ENCODE measurements at regions not wholly inside any gene's neighbourhood (a gene's known extent, or its start where the extent isn't known, plus 50 kb on each side); places are given as distances from the start of the nearest gene placed in this dataset.

GRCh38 chr5:148708854-148709253 is 54.5 kb upstream of the HTR4 start:
- DNase-seq (ENCODE audit: low read depth in 2 of 2, low spot score in 1 of 2) = no peak

GRCh38 chr5:148711961-148712360 is 57.6 kb upstream of the HTR4 start:
- no peak for DNase-seq (ENCODE audit: low read depth in 2 of 2, low spot score in 1 of 2)

DNA sequence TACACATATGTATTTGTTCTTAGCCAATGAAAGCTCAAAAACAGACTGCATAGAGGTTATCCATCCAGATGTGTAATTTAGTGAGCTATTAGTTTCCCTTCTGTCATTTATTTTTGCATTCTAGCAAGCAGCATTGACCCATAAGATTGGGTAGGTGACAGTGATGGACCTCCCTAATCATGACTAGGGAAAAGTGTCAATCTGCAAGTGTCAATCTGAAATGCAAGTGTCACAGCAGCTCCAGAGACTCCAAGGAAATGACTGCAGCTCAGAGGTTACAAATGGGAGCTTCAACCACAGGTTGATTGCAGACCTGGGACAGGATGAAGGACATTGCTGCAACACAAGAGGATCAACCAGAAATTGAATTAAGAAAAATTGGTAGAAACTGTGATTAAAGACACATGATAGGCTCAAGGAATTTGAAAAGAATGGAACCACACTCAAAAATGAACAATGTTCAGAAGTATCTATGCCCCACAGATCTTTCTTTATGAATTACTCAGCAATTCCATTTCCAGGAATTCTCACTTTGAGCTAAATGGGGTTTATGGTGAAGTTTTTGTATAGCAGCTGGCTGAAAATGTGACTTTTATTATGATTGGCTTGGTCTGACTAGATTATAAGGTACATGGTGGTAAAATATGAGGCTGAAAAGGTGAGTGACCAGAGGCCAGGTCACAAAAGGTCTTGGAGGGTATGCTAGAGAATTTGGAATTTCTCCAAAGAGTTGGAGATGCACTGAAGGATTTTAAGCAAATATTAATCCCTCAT is 59.6 kb upstream of the HTR4 start:
- DNase-seq (ENCODE audit: low read depth in 2 of 2, low spot score in 1 of 2) = no peak

DNA sequence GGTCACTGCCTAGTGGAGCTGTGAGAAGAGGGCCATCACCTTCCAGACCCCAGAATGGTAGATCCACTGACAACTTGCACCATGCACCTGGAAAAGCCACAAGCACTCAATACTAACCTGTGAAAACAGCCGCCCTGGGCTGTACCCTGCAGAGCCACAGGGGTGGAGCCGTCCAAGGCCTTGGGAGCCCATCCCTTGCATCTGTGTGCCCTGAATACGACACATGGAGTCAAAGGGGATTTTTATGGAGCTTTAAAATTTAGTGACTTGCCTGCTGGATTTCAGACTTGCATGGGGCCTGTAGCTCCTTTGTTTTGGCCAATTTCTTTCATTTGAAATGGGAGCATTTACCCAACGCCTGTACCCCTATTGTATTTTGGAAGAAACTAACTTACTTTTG is 62.4 kb upstream of the HTR4 start:
- no peak for DNase-seq (ENCODE audit: low read depth in 2 of 2, low spot score in 1 of 2)

DNA sequence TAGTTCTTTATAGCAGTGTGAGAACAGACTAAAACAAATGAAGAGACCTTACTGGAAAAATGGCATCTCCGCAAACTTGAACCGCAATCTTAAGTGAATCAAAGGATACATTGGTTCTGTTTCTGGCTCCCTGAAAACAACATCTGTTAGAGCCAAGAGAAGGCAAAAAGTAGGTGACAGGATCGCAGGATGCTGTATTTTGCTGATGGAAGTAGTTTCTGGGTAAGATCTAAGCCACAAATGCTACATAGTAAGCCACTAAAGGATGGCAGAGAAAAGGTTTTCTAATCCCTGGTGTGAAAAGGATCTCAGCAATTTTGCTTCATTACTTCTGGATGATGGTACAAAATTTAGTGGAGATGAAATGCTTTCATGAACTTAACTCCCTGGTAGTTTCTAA is 63.3 kb upstream of the HTR4 start:
- no peak for DNase-seq (ENCODE audit: low read depth in 2 of 2, low spot score in 1 of 2)

DNA sequence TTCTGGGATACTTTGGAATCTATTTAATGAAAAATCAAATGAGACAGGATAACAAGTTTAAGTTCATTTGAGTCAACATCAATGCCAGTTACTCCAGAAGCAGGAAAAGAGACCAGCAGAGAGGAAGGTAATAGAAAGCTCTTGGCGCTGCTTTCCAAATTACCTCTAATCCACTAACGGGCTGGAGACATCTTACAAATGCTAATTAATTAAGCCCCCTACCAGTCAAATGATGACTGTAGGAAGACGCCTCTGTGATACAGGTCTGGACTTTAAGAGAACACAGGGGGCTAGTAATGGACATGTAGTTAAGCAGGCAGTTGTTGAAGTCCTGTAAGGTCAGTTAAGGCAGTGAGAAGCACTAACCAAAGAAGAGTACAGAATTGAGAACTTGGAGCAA is 65.3 kb upstream of the HTR4 start:
- DNase-seq (ENCODE audit: low read depth in 2 of 2, low spot score in 1 of 2) = no peak

DNA sequence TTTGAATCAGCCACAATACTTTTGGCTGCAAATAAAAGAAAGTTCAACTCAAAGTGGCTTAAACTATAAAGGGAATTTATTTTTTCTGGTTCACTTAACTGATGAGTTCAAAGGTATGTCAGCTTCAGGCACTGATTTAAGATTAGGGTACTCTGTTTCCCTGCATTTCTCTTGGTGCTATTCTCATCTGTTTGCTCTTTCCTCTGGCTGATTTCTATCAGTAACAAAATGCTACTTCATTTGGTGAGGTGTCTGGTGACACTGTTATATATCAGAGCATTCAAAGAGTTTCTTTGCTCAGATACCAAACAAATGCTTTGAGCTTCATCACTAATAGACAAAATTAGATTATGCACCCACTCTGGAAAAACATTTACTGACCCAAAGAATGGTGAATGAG is 65.9 kb upstream of the HTR4 start:
- DNase-seq (ENCODE audit: low read depth in 2 of 2, low spot score in 1 of 2) = no peak

DNA sequence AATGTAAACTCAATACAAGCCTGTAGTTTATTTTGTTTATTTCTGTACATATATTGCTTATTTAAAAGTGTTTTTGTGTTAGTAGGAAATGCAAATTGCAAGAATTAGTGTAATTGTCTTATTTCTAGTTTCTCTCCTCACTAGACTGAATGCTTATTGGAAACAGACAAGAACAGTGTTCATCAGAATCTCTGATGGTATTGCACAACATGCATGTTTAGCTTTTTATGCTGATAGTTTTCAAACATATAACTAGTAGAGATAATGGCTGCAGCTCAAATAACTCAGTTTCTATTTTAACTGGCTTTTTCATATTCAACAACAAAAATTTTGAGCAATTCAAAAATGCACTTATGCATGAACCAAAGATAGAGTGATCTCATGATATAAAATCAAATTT is 68.8 kb upstream of the HTR4 start:
- DNase-seq (ENCODE audit: low read depth in 2 of 2, low spot score in 1 of 2) = no peak

- DNase-seq (ENCODE audit: low read depth in 2 of 2, low spot score in 1 of 2) = no peak
Measured at GRCh38 chr5:148725675-148726074, 71.3 kb upstream of the HTR4 start.

DNA sequence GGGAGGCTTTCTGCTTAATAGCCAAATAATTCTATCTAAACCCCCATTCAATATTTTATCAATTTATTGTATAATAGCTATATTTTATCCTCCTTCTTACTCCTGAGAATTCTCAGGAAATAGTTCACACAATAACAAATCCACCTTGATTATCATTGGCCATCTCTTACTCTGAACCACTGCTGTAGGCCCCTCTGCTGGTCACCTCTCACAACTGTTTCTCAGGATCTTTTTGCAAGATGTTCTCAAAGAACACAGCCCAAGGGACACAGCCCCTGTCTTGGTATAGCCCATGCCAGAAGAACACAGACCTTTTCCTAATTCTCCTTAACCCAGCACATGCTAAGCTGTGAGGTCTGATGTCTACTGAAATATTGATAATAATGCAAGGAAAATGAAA is 74.9 kb upstream of the HTR4 start:
- no peak for DNase-seq (ENCODE audit: low read depth in 2 of 2, low spot score in 1 of 2)

- DNase-seq (ENCODE audit: low read depth in 2 of 2, low spot score in 1 of 2) = no peak
Measured at GRCh38 chr5:148730270-148730669, 75.9 kb upstream of the HTR4 start.

DNA sequence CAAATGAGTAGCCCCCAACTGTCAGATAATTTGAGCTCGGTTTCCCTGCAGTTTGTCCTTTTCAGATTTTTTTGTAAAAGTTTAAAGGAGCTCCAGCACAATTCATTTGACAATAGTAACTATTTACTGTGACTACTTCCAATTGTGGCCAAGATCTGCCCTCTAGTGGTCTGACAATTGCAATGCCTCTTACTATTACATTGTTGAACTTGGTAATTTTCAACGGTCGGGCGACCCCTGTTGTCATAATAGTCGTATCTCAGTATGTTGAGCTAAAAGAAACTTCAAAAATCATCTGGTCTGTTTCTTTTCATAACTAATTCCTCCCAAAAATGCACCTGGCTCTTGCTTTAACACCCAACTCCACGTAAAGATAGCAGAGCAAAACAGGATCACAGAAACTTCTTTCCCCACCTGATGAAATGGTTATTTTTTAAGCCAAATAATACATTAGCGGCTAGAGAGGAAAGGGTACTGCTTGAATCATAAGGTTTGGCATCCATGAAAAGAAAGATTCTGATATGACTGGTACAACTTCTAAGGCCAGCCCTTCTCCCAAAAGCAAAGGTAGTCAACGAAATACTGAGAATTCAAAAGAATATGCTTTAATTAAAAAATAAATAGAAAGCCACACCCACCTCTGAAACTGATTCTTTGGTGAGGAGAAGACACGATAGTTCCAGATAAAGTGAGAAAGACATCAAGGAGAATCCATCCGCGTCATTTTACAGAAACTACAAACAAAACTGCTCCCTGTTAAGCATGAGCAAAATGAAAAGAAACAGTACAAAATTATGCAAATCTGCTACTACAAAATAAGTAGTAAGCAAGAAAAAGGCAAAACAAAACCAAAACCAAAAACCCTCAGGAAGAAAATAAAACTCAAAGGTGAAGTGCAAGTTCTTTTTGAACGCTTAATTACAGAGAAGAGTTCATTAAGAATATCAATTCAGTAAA is 76.9 kb upstream of the HTR4 start:
- DNase-seq (ENCODE audit: low read depth in 2 of 2, low spot score in 1 of 2) = peak; percentile 21 to 24

DNA sequence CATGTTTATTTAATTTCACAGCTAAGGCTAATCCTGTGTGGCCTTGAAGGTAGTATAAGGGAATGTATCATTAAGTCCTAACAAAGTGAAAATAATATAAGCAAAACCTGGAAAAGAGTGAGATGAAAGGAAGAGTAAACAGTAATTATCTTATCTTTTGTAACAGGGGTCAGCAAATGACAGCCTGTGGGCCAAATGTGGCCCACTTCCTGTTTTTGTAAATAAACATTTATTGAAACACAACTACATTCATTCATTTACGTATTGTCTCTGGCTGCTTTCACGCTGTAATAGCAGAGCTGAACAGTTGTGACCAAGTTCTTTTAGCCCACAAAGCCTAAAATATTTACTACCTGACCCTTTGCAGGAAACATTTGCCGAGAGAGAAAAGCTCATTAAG is 78.4 kb upstream of the HTR4 start:
- no peak for DNase-seq (ENCODE audit: low read depth in 2 of 2, low spot score in 1 of 2)

DNA sequence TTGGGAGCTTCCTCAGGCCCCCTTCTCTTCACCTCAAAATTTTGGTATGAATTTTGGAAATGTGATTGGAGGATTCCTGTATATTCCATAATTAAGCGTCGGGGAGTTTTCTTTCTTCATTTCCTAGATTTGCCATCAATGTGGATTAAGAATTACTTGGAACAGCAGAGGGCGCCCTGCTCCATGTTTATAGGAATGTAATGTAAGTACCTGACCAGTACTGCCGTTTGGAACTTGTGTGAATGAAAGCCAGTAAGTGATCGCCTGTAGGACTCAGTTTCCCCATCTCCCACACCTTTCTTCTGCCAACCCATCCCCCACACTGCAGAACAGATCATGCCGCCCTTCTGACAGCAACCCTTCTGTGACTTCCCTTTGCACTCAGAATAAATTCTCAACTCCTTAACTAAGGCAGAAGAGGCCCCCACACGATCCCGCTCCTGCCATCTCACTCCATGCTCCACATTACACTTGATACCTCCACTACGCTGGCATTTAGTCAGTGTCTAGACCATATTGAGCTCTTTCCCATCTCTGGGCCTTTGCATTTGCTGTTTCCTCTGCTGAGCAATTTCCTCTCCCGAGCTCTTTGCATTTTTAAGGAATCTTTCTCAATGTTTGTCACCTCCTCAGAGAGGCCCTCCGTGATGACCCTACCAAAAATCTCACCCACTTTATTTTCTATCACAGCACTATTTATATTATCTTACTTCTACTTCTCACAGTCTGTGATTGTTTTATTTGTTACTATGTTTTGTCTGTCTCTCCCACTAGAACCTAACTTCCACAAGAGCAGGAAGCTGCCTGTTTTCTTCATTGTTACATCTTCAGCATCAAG is 79.5 kb upstream of the HTR4 start:
- peak; percentile 13 to 45 for DNase-seq (ENCODE audit: low read depth in 2 of 2, low spot score in 1 of 2)

DNA sequence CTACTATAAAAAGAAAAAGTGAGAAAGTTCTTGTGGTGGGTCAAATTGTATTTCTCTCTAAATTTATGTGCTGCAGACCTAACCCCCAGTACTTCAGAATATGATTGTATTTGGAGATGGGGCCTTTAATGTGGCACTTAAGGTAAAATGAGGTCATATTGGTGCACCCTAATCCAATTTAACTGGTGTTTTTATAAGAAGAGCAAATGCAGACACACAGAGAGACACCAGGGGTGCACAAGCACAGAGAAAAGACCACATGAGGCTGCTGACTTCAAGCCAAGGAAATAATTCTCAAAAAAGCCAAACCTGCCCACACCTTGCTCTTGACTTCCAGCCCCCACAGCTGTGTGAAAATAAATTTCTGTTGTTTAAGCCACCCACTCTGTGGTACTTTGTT is 80.2 kb upstream of the HTR4 start:
- no peak for DNase-seq (ENCODE audit: low read depth in 2 of 2, low spot score in 1 of 2)

DNA sequence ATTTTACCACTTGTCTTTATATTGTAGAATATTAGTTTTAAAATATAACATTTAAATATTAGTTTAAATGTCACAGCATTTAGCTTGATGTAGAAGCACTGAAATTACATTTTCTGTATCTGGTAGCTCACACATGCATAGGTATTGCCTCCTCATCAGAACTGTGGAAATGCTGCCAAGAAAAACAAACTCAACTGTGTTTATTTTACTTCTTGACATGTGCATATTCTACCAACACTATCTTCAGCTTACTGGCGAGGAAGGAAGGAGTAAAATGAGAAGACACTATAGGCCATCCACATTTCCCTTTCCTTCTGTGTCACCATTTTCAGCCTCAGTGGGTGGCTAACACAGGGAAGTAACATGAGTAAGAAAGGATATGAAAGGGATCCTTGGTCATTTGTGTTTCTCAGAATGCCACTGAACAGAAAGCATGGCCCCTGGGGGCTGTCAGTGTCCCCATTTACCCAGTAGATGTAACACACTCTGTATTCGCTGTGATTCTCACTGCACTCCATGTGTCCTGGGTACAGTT is 81.0 kb upstream of the HTR4 start:
- no peak for DNase-seq (ENCODE audit: low read depth in 2 of 2, low spot score in 1 of 2)

DNA sequence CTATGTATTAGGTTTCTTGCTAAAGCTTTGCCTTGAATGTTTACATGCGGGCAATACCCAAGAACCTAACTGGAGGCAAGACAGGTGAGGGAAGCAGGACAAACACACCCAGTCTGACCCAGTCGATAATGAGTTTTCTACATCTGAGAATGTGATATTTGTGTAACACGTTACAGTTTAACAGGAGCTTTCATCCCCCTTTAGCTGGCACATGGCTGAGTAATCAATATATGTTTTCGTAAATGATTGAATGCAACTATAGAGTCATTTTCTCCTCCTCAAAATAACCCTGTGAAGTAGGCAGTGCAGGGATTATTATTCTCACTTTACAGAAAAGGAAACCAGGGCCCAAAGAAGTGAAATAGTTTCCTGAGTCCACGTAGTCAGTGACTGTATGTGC is 84.7 kb upstream of the HTR4 start:
- no peak for DNase-seq (ENCODE audit: low read depth in 2 of 2, low spot score in 1 of 2)

GRCh38 chr5:148739524-148739923 is 85.2 kb upstream of the HTR4 start:
- no peak for DNase-seq (ENCODE audit: low read depth in 2 of 2, low spot score in 1 of 2)

DNA sequence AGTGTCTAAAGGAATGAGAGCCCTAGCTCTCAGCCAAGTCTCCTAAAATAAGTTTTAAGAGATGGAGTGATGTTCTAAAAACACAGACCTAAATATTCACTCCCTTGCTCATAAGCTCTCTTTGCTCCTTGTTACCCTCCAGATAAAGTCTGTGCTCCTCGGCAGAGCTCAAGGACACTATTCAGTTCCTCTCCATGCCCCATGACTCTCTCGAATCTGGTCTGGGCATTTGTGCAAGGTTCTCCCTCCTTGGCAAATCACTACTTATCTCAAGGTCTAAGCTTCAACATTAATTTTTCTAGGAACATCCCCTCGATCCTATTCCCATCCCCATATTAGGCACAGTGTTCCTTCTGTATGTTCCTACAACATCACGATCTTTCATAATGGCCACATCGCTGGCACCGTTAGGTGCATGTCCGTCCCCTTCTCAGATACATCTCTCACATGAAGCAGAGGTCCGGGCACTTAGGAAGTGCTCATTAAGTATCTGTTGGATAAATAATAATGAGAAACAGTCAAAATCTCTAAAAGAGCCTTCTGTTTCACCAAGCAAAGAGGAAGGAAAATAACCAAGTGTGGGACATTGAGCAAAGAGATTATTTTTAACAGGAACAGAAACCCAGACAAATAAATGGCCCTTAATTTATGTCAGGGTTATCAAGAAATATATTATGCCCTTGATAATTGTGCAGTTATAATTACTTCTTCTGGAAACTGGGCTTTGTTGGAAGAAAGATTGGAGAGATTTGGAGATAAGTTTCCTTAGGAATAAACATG is 85.9 kb upstream of the HTR4 start:
- DNase-seq (ENCODE audit: low read depth in 2 of 2, low spot score in 1 of 2) = no peak

DNA sequence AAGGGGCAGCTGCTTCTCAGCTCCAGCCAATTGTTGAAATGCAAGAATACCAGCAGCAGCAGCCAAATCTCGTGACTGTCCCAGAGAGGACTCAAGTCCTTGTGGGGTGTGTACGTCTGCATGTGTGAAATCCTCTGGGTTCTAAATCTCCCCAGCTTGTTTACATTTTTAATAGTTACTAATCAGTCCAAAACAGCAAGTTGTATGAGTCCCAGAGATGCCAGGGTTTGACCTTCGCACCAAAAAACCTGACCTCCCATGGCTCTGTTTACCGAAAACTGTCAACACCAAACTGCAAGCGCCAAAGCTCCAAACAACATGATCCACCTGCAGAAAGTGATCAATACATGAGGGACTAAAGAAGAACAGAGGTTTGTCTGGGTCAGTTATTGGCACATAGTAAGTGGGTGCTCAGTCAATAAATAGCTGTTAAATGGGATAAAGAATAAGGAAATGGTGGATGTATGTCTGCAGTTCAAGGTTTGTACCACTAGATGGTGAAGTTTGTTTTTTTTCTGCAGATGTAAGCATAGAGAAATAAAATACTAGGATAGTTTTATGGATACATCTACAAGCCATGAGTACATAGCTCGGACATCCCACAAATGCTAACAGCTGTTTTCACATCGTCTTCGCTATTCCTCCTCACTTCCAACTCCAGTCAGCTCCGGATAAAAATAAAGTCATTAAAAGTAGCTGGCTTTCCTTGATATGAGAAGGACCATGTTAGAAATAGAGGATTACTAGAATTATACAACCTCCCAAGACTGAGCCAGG is 85.3 kb upstream of the ADRB2 start:
- no peak for DNase-seq (ENCODE audit: low read depth in 2 of 2, low spot score in 1 of 2)
